ACC112 (cell line): ENCODE measurements at regions not wholly inside any gene's neighbourhood (a gene's known extent, or its start where the extent isn't known, plus 50 kb on each side); places are given as distances from the start of the nearest gene placed in this dataset.

Source experiments
- H2AFZ ChIP-seq: fragments of 200-600 bp; sonication (generic); one replicate; pipeline ENCODE4 v1.6.0; 2017; ENCODE audit warnings: antibody characterized with exemption, low read length; ENCODE audit not compliant: unreplicated experiment
- H3K27ac ChIP-seq: fragments of 200-600 bp; sonication (generic); 2 replicates; pipeline ENCODE4 v1.5.1; 2014; ENCODE audit warnings: low read depth, mild to moderate bottlenecking, antibody characterized with exemption, low read length, moderate library complexity
- H3K27me3 ChIP-seq: fragments of 200-600 bp; sonication (generic); 2 replicates; pipeline ENCODE4 v1.6.1; 2014; ENCODE audit warnings: mild to moderate bottlenecking, antibody characterized with exemption, low read length, moderate library complexity, mixed read lengths; ENCODE audit not compliant: insufficient read depth
- H3K36me3 ChIP-seq: fragments of 200-600 bp; sonication (generic); 2 replicates; pipeline ENCODE4 v1.6.1; 2016; ENCODE audit warnings: mild to moderate bottlenecking, antibody characterized with exemption, low read length, moderate library complexity, mixed read lengths; ENCODE audit not compliant: insufficient read depth
- H3K4me1 ChIP-seq: fragments of 200-600 bp; sonication (generic); one replicate; pipeline ENCODE4 v1.6.1; 2016; ENCODE audit warnings: low read length, mixed read lengths; ENCODE audit not compliant: insufficient read depth, unreplicated experiment, control insufficient read depth
- H3K4me3 ChIP-seq: fragments of 200-600 bp; sonication (generic); 2 replicates; pipeline ENCODE4 v1.5.1; 2014; ENCODE audit warnings: mild to moderate bottlenecking, low read depth, low read length
- H3K79me2 ChIP-seq: fragments of 200-600 bp; sonication (generic); one replicate; pipeline ENCODE4 v1.6.0; 2016; ENCODE audit warnings: low read length; ENCODE audit not compliant: control insufficient read depth, unreplicated experiment, insufficient read depth

DNA sequence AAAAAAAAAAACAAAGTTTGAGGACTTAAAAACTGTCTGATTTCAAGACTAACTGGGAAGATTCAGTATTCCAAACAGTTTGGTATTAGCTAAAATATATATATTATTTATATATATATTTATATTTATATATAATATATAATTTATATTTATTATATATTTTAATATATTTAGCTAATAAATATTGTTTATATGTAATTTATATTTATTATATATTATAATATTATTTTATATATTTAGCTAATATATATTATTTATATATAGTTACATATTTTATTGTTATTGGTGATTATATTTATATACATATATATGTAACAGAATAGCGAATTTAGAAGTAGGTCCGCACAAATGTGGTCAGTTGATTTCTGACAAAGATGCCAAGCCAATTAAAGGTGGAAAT is 480.2 kb upstream of the C1orf87 start:
- Histone ChIP-seq H2AFZ (no peak overlapping the region), H3K4me1 (no peaks in the 10 kb centered on the region), H3K79me2 (no peaks in the 10 kb centered on the region), H3K27me3 (peaks cover 3% of the 10 kb centered on the region; the same call in 1 of the 2 replicates), H3K36me3 (no peaks in the 10 kb centered on the region), H3K4me3 (no peak overlapping the region), H3K27ac (no peak overlapping the region)

DNA sequence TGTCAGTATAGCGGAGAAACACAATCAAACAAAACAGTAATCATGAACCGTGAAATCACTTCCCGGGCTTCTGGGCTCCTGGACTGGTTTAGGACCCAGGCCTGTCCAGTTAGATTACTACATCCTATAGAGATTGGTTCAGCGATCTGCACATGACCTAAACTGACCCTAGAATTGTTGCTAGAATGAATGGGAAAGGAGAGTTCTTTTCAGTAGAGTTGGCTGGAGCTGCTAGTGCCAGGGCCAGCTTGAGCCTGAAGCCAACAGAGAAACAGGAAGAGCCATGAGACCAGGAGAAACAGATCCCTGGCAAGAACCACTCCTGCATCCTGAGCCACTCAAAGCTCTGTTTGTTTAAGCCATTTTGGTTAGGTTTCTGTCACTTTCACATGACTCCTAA is 474.3 kb upstream of the C1orf87 start:
- no peaks in the 10 kb centered on the region for H3K27me3 ChIP-seq

DNA sequence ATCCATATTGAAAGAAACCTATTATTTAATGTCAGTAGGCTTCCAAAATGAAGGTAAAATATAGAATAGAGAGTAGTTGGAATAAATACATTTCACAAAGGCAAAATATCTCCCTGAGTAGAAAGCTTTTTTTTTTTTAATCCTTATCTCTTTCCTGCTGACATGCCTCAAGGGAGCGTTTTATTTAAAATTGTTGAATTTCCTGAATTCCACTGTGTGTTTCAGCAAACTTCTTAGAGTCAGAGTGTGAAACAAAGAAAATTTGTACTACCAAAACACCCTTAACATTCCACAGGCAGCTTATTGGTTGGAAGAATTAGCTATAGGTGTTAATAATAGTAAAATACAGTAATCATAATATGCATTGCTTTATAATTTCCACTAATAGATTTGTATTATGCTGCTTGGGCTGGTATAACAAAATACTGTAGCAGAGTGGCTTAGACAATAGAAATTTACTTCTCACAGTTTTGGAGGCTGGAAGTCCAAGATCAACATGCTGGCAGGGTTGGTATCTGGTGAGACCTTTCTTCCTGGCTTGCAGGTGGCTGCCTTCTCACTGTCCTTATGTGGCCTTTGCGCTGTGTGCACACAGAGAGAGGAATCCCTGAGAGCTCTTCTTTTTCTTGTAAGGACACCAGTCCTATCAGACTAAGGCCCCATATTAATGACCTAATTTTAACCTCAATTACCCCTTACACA is 468.4 kb upstream of the C1orf87 start:
- Histone ChIP-seq H3K4me1 (no peaks in the 10 kb centered on the region), H3K79me2 (no peaks in the 10 kb centered on the region), H3K36me3 (no peaks in the 10 kb centered on the region), H3K4me3 (no peak overlapping the region), H3K27me3 (no peaks in the 10 kb centered on the region), H3K27ac (no peak overlapping the region), H2AFZ (no peak overlapping the region)

More for the DNA sequence above, 474.3 kb upstream of the C1orf87 start:
- Histone ChIP-seq H3K79me2 (no peaks in the 10 kb centered on the region), H3K4me1 (no peaks in the 10 kb centered on the region), H3K27ac (no peak overlapping the region), H2AFZ (no peak overlapping the region), H3K4me3 (no peak overlapping the region), H3K36me3 (no peaks in the 10 kb centered on the region)

DNA sequence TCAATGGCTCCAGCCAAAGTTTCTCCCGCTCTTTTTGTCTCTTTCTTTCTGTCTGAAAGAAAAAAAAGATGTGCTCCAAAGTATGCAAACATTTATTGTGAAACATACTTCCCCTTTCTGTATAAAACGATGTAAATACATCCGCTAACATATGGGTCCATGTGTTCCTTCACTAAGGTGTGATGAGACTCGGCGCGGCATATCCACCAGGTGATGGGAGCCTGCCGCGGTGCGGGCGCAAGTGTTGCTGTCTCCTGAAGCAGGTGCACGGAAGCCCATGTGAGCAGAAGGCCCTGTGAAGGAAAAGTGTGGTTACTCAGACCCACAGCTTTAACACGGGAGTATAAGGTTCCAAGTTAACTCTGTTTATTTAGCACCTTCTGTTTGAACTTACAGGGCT is 466.6 kb upstream of the C1orf87 start:
- Histone ChIP-seq H3K27me3 (no peaks in the 10 kb centered on the region), H3K4me3 (no peak overlapping the region), H3K79me2 (no peaks in the 10 kb centered on the region), H3K36me3 (no peaks in the 10 kb centered on the region), H2AFZ (no peak overlapping the region), H3K4me1 (no peaks in the 10 kb centered on the region), H3K27ac (no peak overlapping the region)

DNA sequence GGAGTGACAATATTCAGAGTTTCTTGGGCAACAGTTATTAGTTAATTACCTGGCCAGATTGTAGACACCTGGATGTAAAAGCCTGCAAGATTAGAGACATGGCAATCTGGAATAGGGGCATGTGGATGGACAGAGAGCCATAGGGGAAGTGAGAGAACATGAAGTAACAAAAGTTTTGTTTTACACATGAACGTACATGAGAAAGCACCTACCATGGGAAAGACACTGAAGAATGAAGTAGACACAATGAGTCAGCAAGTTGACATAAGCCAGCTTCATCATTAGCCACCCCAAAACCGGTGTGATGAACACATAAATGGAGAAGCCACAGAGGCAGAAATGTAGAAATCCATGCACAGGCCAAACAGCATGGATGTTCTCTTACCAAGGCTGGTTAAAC is 462.1 kb upstream of the C1orf87 start:
- Histone ChIP-seq H3K4me1 (no peaks in the 10 kb centered on the region), H3K4me3 (no peak overlapping the region), H2AFZ (no peak overlapping the region), H3K27ac (no peak overlapping the region), H3K36me3 (no peaks in the 10 kb centered on the region), H3K79me2 (no peaks in the 10 kb centered on the region), H3K27me3 (peaks cover 7% of the 10 kb centered on the region; the same call in 1 of the 2 replicates)

DNA sequence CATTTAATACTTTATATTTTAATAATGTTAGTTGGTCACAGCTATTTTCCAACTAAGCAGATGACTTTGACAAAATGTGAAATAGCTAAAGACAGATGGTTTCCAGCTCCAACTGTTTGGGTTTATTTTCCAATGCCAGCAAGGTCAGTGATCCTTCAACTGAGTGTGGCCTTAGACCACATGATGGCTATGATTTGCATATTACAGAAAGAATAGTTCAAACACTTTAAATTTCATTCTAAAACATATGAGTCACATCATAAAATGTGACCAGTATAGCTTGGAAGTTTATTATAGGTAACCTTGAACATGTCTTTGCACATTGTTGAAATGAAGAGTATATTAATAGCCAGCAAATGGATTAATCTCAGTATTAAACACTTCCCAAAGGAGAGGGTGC is 454.0 kb upstream of the C1orf87 start:
- no peaks in the 10 kb centered on the region for H3K4me1 ChIP-seq
- no peak overlapping the region for H2AFZ ChIP-seq
- no peaks in the 10 kb centered on the region for H3K79me2 ChIP-seq
- no peak overlapping the region for H3K4me3 ChIP-seq
- H3K27me3 ChIP-seq, result peaks cover 3% of the 10 kb centered on the region; the same call in 1 of the 2 replicates
- no peaks in the 10 kb centered on the region for H3K36me3 ChIP-seq
- H3K27ac ChIP-seq, result no peak overlapping the region

DNA sequence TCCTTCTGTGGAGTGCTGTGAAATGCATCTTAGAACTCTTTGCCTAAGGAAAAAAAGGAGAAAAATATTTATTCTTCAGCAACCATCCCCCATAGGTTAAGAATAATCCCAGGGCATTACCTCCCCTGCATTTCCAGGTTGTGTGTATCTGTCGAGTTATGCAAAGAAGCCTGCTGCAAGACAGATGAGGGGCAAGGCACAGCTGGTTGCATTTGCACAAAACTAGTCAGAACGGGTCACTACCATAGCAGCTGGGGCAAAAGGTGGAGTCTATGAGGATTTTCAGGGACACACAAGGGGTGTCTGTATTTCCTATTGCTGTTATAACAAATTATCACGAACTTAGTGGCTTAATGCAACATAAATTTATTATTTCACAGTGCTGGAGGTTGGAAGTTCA is 443.4 kb upstream of the C1orf87 start:
- no peaks in the 10 kb centered on the region for H3K4me1 ChIP-seq
- H2AFZ ChIP-seq, result no peak overlapping the region
- no peaks in the 10 kb centered on the region for H3K79me2 ChIP-seq
- no peaks in the 10 kb centered on the region for H3K36me3 ChIP-seq
- no peak overlapping the region for H3K27ac ChIP-seq
- no peaks in the 10 kb centered on the region for H3K27me3 ChIP-seq
- no peak overlapping the region for H3K4me3 ChIP-seq

DNA sequence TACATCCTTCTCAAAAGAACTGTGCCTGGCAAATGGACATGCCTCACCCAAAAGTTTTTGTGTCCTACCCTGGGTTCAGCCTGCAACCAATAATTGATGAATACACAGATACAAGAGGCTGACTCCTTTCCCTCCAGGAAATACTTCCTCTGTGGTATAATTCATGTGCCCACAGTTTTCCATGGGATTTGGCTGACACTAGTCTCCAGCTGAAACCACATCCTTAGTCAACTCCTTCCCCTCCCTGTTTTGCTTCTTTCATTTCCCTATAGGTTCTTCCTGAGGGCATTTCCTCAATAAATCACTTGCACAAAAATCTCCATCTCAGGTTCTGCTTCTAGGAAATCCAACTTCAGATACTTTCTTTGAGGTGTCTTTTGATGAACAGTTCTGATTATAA is 436.6 kb upstream of the C1orf87 start:
- Histone ChIP-seq H3K4me3 (no peak overlapping the region), H3K27me3 (no peaks in the 10 kb centered on the region), H3K27ac (no peak overlapping the region), H3K4me1 (no peaks in the 10 kb centered on the region), H2AFZ (no peak overlapping the region), H3K79me2 (no peaks in the 10 kb centered on the region), H3K36me3 (no peaks in the 10 kb centered on the region)

DNA sequence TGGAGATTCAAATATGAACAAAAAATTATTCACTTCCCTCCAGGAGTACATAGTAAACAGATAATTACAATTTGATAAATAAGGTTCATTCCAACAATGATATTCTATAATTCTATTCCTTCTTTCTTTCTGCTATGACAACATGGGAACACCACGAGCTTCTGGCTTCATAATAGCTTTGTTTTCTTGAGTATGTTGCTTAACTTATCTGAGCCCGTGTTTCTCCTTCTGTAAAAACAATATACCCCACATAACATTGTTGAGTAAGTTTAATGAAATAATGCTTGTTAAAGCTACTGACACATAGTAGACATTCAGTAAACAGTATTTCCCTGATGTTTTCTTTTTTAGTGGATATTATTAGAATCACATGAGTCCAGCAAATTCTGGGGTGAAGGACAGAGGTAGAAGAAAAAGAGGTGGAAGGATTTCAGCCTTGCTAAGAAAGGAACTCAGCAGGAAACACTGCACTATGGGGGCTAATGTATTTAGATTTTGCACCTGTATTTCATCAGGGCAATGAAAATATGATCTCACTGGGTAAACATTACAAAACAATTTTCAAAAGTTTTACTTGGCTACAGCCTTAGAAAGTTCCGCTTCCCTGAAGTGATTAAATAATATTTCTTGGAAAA is 430.8 kb upstream of the C1orf87 start:
- Histone ChIP-seq H3K4me1 (no peaks in the 10 kb centered on the region), H3K27me3 (no peaks in the 10 kb centered on the region), H3K27ac (no peak overlapping the region), H3K79me2 (no peaks in the 10 kb centered on the region), H2AFZ (no peak overlapping the region), H3K4me3 (no peak overlapping the region), H3K36me3 (no peaks in the 10 kb centered on the region)

DNA sequence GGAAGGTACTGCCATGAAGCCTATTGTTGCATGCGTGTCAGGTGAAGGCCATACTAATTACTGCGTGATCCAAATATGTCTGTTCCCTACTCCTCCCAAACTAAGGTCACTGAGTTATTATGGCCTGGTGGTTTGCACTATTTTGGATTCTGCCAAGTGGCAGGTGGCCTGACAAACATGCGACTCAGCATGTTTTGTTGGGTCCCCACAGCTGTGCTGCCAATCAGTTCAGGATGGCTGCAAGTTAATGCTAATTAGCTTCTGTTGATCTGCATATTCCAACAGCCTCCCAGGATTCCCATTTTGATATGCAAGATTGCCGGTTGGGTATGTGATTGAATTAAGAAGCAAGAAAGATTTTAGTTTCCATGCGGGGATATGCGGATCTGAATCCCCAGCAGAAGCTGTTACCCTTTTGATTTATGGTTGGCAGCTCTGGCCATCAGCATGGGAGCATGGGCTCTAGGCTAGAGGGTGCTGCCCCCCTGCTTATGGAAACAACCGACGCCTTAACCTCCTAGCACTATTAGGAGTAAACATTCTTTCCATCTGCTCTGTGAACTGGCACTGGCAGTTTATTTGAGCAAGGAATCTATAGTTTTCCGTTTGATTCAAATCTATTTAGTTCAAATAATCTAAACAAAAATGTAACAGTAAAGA is 429.8 kb upstream of the C1orf87 start:
- Histone ChIP-seq H3K4me3 (no peak overlapping the region), H3K27me3 (no peaks in the 10 kb centered on the region), H3K79me2 (no peaks in the 10 kb centered on the region), H3K4me1 (no peaks in the 10 kb centered on the region), H3K27ac (no peak overlapping the region), H3K36me3 (no peaks in the 10 kb centered on the region), H2AFZ (no peak overlapping the region)

DNA sequence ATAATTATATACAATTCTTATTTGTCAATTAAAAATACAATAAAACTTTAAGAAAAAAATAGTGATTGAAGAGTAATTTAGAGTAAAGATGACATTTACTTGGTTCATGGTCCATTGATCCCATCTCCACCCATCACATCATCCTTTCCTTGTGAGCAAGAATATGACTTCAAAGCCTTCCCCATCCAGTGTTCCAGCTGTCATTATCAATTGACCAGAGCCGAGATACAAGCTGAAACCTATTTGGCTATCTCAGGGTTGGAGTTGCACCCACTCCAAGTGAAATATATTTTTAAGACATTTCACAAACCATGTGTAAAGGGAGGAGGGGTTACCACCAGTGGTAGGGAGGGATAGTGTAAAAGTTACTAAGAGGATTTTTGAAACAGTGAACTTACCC is 428.9 kb upstream of the C1orf87 start:
- H3K79me2 ChIP-seq, result no peaks in the 10 kb centered on the region
- no peak overlapping the region for H2AFZ ChIP-seq
- no peaks in the 10 kb centered on the region for H3K36me3 ChIP-seq
- H3K4me3 ChIP-seq, result no peak overlapping the region
- H3K4me1 ChIP-seq, result no peaks in the 10 kb centered on the region
- no peak overlapping the region for H3K27ac ChIP-seq
- no peaks in the 10 kb centered on the region for H3K27me3 ChIP-seq
